Stomach (tissue), 8 donors: ENCODE measurements at regions not wholly inside any gene's neighbourhood (a gene's known extent, or its start where the extent isn't known, plus 50 kb on each side); places are given as distances from the start of the nearest gene placed in this dataset.

Experiments used
- DNase-seq, 2 donors: peaks; one replicate each; pipeline versions ENCODE4 v3.0.0 to v3.0.0-alpha.2; 2013 to 2019
- H3K27ac ChIP-seq, 5 donors: fragments of 200-600 bp in 4 of 5; sonication (generic) in 4 of 5; one replicate each; pipeline ENCODE4 v1.5.1; 2013 to 2019; ENCODE audit warnings: mild to moderate bottlenecking in 1 of 5, moderate library complexity in 1 of 5
- H3K27me3 ChIP-seq, 3 donors: fragments of 200-600 bp; sonication (generic); one replicate each; pipeline ENCODE4 v1.5.1; 2017 to 2019; ENCODE audit warnings: mixed run types in 1 of 3
- H3K36me3 ChIP-seq, 4 donors: fragments of 200-600 bp; sonication (generic); 1 replicate in 3 of 4; 2 replicates in 1 of 4; pipeline ENCODE4 v1.5.1; 2016 to 2019
- H3K4me1 ChIP-seq, 4 donors: fragments of 200-600 bp; sonication (generic); one replicate each; pipeline ENCODE4 v1.5.1; 2016 to 2019
- H3K4me3 ChIP-seq, 4 donors: fragments of 200-600 bp; sonication (generic) in 3 of 4; one replicate each; pipeline ENCODE4 v1.5.1; 2016 to 2019; ENCODE audit warnings: mild to moderate bottlenecking in 1 of 4
- H3K9me3 ChIP-seq, 4 donors: fragments of 200-600 bp; sonication (generic); one replicate each; pipeline ENCODE4 v1.5.1; 2016 to 2019
- CTCF ChIP-seq, 7 experiments: fragments of 450-650 bp in 4 of 7; fragments of 200-600 bp in 3 of 7; sonication (generic) in 3 of 7; IDR thresholded peaks; one replicate each; pipeline ENCODE4 v1.5.1; 2016 to 2019; ENCODE audit warnings: antibody characterized with exemption in 7 of 7, control low read depth in 2 of 7, mild to moderate bottlenecking in 1 of 7
- EP300 ChIP-seq: sonication (generic); formaldehyde crosslinking; IDR thresholded peaks from one replicate; pipeline ENCODE4 v1.6.1; 2017; ENCODE audit warnings: antibody characterized with exemption
- POLR2A ChIP-seq, 4 donors: fragments of 450-650 bp; IDR thresholded peaks; one replicate each; pipeline ENCODE4 v1.6.1; 2016; ENCODE audit warnings: antibody characterized with exemption in 4 of 4, control low read depth in 2 of 4, mild to moderate bottlenecking in 1 of 4, moderate library complexity in 1 of 4
- POLR2AphosphoS5 ChIP-seq, 3 donors: sonication (generic); formaldehyde crosslinking; IDR thresholded peaks; one replicate each; pipeline ENCODE4 v1.6.1; 2016; ENCODE audit warnings: antibody characterized with exemption in 3 of 3
- WGBS, 5 donors: extraction: QIAGEN DNeasy Blood & Tissue Kit in 3 of 5; methylation state at CpG; one replicate each; pipeline versions ENCODE4 v1.1.5 to v1.1.7; 2013 to 2018; 5-methylcytosine and 5-hydroxymethylcytosine counted together
- intact Hi-C: fragments of 100-400 bp; cut with DNase I; formaldehyde crosslinking; loops from one replicate; pipeline ENCODE4 v1.15.1; 2023; ENCODE audit warnings: low total_unique reads
- donor health status: healthy with polysubstance abuse.
- donor health status: Bipolar disorder and iron deficiency.
- donor health status: healthy.

- Histone ChIP-seq H3K27me3 (no peaks in the 10 kb centered on the region), H3K9me3 (no peaks in the 10 kb centered on the region), H3K36me3 (no peaks in the 10 kb centered on the region), H3K4me3 (no peak overlapping the region), H3K4me1 (peaks cover 21 to 60% (median 36%) of the 10 kb centered on the region in 4 donors), H3K27ac (peak overlapping the region; percentile 21 to 40 (median 23))
- DNase-seq = peak; percentile 77 to 85
- WGBS, 5 donors = 22 to 35% (median 24%) methylated on average over 9 to 10 of the region's 10 CpGs
- TF ChIP-seq POLR2AphosphoS5 (IDR thresholded peaks at IDR 0.05) (peak in 1 of 3 donors; percentile 4), CTCF (IDR thresholded peaks at IDR 0.05) (peak in 5 of 7 experiments; percentile 48 to 60 (median 52)), POLR2A (IDR thresholded peaks at IDR 0.05) (no peak), EP300 (no peak)
- intact Hi-C loops = loop anchor here (10.0 kb wide), 1 partner anchor 205 kb away; no protein-coding TSS in a partner anchor
Observed at GRCh38 chr14:100440207-100440631, 117.1 kb downstream of the SLC25A47 start.

- WGBS, 5 donors = 77 to 85% (median 83%) methylated on average over 6 of the region's 6 CpGs
- TF ChIP-seq POLR2A (IDR thresholded peaks at IDR 0.05) = no peak
- TF ChIP-seq POLR2AphosphoS5 (IDR thresholded peaks at IDR 0.05) = no peak
- no peak for TF ChIP-seq EP300
- no peak for TF ChIP-seq CTCF (IDR thresholded peaks at IDR 0.05)
- intact Hi-C loops = loop anchor here (10.0 kb wide), 1 partner anchor 204 kb away; no protein-coding TSS in a partner anchor
- H3K4me3 ChIP-seq = no peak overlapping the region
- H3K4me1 ChIP-seq = peaks cover 21 to 56% (median 36%) of the 10 kb centered on the region in 4 donors
- no peaks in the 10 kb centered on the region for H3K27me3 ChIP-seq
- H3K27ac ChIP-seq = peak overlapping the region in 4 of 5 donors; percentile 21 to 40 (median 26)
- peak in 1 of 2 donors; percentile 44 for DNase-seq
- H3K9me3 ChIP-seq = no peaks in the 10 kb centered on the region
- H3K36me3 ChIP-seq = no peaks in the 10 kb centered on the region
Observed at GRCh38 chr14:100440758-100441203, 117.6 kb downstream of the SLC25A47 start.

GRCh38 chr14:100441271-100441947, 118.3 kb downstream of the SLC25A47 start:
- Histone ChIP-seq H3K36me3 (no peaks in the 10 kb centered on the region), H3K27ac (peak overlapping the region in 2 of 5 donors; percentile 30 to 40), H3K27me3 (no peaks in the 10 kb centered on the region), H3K4me1 (peaks cover 21 to 50% (median 36%) of the 10 kb centered on the region in 4 donors), H3K9me3 (no peaks in the 10 kb centered on the region), H3K4me3 (no peak overlapping the region)
- intact Hi-C loops = loop anchor here (10.0 kb wide), 1 partner anchor 203 kb away; no protein-coding TSS in a partner anchor
- no peak for DNase-seq
- 86 to 95% (median 93%) methylated on average over 6 of the region's 6 CpGs for WGBS, 5 donors
- TF ChIP-seq POLR2A (IDR thresholded peaks at IDR 0.05) (no peak), POLR2AphosphoS5 (IDR thresholded peaks at IDR 0.05) (no peak), CTCF (IDR thresholded peaks at IDR 0.05) (no peak), EP300 (no peak)

- no peaks in the 10 kb centered on the region for H3K9me3 ChIP-seq
- no peak for TF ChIP-seq POLR2AphosphoS5 (IDR thresholded peaks at IDR 0.05)
- TF ChIP-seq EP300 = no peak
- TF ChIP-seq POLR2A (IDR thresholded peaks at IDR 0.05) = no peak
- TF ChIP-seq CTCF (IDR thresholded peaks at IDR 0.05) = no peak
- DNase-seq = no peak
- no peaks in the 10 kb centered on the region for H3K27me3 ChIP-seq
- H3K36me3 ChIP-seq = no peaks in the 10 kb centered on the region
- peaks cover 21 to 50% (median 33%) of the 10 kb centered on the region in 4 donors for H3K4me1 ChIP-seq
- no peak overlapping the region for H3K4me3 ChIP-seq
- H3K27ac ChIP-seq = no peak overlapping the region
- intact Hi-C loops = loop anchor here (10.0 kb wide), 1 partner anchor 203 kb away; no protein-coding TSS in a partner anchor
Observed at GRCh38 chr14:100442036-100442435, 118.9 kb downstream of the SLC25A47 start.
